Sigmoid colon (tissue), 6 donors: ENCODE measurements at regions not wholly inside any gene's neighbourhood (a gene's known extent, or its start where the extent isn't known, plus 50 kb on each side); places are given as distances from the start of the nearest gene placed in this dataset.

Experiments used
- DNase-seq: peaks from one replicate; pipeline ENCODE4 v3.0.0-alpha.2; 2019
- H3K27ac ChIP-seq, 4 donors: fragments of 200-600 bp; sonication (generic); one replicate each; pipeline ENCODE4 v1.5.1; 2016 to 2019; ENCODE audit warnings: mild to moderate bottlenecking in 1 of 4
- H3K27me3 ChIP-seq, 3 donors: fragments of 200-600 bp; sonication (generic); one replicate each; pipeline ENCODE4 v1.5.1; 2019; ENCODE audit warnings: mild to moderate bottlenecking in 1 of 3
- H3K36me3 ChIP-seq, 4 donors: fragments of 200-600 bp; sonication (generic); one replicate each; pipeline ENCODE4 v1.5.1; 2016 to 2019
- H3K4me1 ChIP-seq, 4 donors: fragments of 200-600 bp; sonication (generic); one replicate each; pipeline ENCODE4 v1.5.1; 2017 to 2019
- H3K4me3 ChIP-seq, 4 donors: fragments of 200-600 bp; sonication (generic); one replicate each; pipeline ENCODE4 v1.5.1; 2017 to 2019; ENCODE audit warnings: mild to moderate bottlenecking in 2 of 4, moderate library complexity in 1 of 4
- H3K9me3 ChIP-seq, 4 donors: fragments of 200-600 bp in 3 of 4; sonication (generic) in 3 of 4; one replicate each; pipeline versions ENCODE4 v1.5.1 to v1.6.1; 2013 to 2019
- CTCF ChIP-seq, 4 experiments: fragments of 450-650 bp in 3 of 4; fragments of 200-600 bp in 1 of 4; IDR thresholded peaks; one replicate each; pipeline ENCODE4 v1.5.1; 2016 to 2019; ENCODE audit warnings: antibody characterized with exemption in 4 of 4, mild to moderate bottlenecking in 3 of 4, moderate library complexity in 2 of 4
- EP300 ChIP-seq, 4 donors: sonication (generic); formaldehyde crosslinking; IDR thresholded peaks; one replicate each; pipeline ENCODE4 v1.6.1; 2017; ENCODE audit warnings: antibody characterized with exemption in 4 of 4
- POLR2A ChIP-seq, 2 donors: fragments of 450-650 bp; IDR thresholded peaks; one replicate each; pipeline ENCODE4 v1.6.1; 2016; ENCODE audit warnings: antibody characterized with exemption in 2 of 2, mild to moderate bottlenecking in 2 of 2, moderate library complexity in 2 of 2
- POLR2AphosphoS5 ChIP-seq, 4 donors: sonication (generic); formaldehyde crosslinking; IDR thresholded peaks; one replicate each; pipeline ENCODE4 v1.6.1; 2017; ENCODE audit warnings: antibody characterized with exemption in 4 of 4
- WGBS, 2 donors: extraction: QIAGEN DNeasy Blood & Tissue Kit; methylation state at CpG; one replicate each; pipeline ENCODE4 v1.1.7; 2013; 5-methylcytosine and 5-hydroxymethylcytosine counted together
- intact Hi-C: fragments of 100-400 bp; cut with DNase I; formaldehyde crosslinking; loops from one replicate; pipeline ENCODE4 v1.15.1; 2023
- donor health status: healthy with polysubstance abuse.
- donor health status: healthy.

- Histone ChIP-seq H3K36me3 (no peaks in the 10 kb centered on the region), H3K9me3 (no peaks in the 10 kb centered on the region), H3K27me3 (no peaks in the 10 kb centered on the region), H3K27ac (no peak overlapping the region), H3K4me3 (no peak overlapping the region), H3K4me1 (peaks cover 0 to 11% (median 4%) of the 10 kb centered on the region in 4 donors)
- intact Hi-C loops: no loop called here
- TF ChIP-seq POLR2A (IDR thresholded peaks at IDR 0.05) (no peak), CTCF (IDR thresholded peaks at IDR 0.05) (no peak), POLR2AphosphoS5 (IDR thresholded peaks at IDR 0.05) (no peak), EP300 (IDR thresholded peaks at IDR 0.05) (no peak)
- DNase-seq: no peak
- WGBS, 2 donors: 56 to 62% methylated on average over 3 of the region's 3 CpGs
Observed at GRCh38 chr15:81516461-81516860, 142.4 kb upstream of the TMC3 start.

GRCh38 chr15:81516012-81516411, 142.0 kb upstream of the TMC3 start:
- Histone ChIP-seq H3K27me3 (no peaks in the 10 kb centered on the region), H3K9me3 (no peaks in the 10 kb centered on the region)
- intact Hi-C loops: no loop called here

GRCh38 chr15:81514725-81515124, 140.7 kb upstream of the TMC3 start:
- TF ChIP-seq POLR2AphosphoS5 (IDR thresholded peaks at IDR 0.05): no peak
- no peak for TF ChIP-seq CTCF (IDR thresholded peaks at IDR 0.05)
- TF ChIP-seq POLR2A (IDR thresholded peaks at IDR 0.05): no peak
- no peak for TF ChIP-seq EP300 (IDR thresholded peaks at IDR 0.05)
- peaks cover 0 to 20% (median 7%) of the 10 kb centered on the region in 4 donors for H3K4me1 ChIP-seq
- intact Hi-C loops: no loop called here
- H3K9me3 ChIP-seq: no peaks in the 10 kb centered on the region
- no peaks in the 10 kb centered on the region for H3K36me3 ChIP-seq
- DNase-seq: no peak
- no peaks in the 10 kb centered on the region for H3K27me3 ChIP-seq
- no peak overlapping the region for H3K27ac ChIP-seq
- H3K4me3 ChIP-seq: no peak overlapping the region
- WGBS, 2 donors: 84 to 90% methylated on average over 1 of the region's 1 CpG

More at GRCh38 chr15:81516012-81516411, 142.0 kb upstream of the TMC3 start:
- Histone ChIP-seq H3K36me3 (no peaks in the 10 kb centered on the region), H3K4me3 (no peak overlapping the region), H3K27ac (no peak overlapping the region), H3K4me1 (peaks cover 0 to 16% (median 4%) of the 10 kb centered on the region in 4 donors)
- no peak for DNase-seq
- TF ChIP-seq POLR2A (IDR thresholded peaks at IDR 0.05): no peak
- TF ChIP-seq EP300 (IDR thresholded peaks at IDR 0.05): no peak
- no peak for TF ChIP-seq CTCF (IDR thresholded peaks at IDR 0.05)
- no peak for TF ChIP-seq POLR2AphosphoS5 (IDR thresholded peaks at IDR 0.05)

- intact Hi-C loops: no loop called here
- H3K27me3 ChIP-seq: no peaks in the 10 kb centered on the region
- no peak for DNase-seq
- peaks cover 0 to 12% (median 5%) of the 10 kb centered on the region in 4 donors for H3K4me1 ChIP-seq
- H3K9me3 ChIP-seq: no peaks in the 10 kb centered on the region
- H3K36me3 ChIP-seq: no peaks in the 10 kb centered on the region
- H3K27ac ChIP-seq: no peak overlapping the region
- 49 to 60% methylated on average over 3 of the region's 3 CpGs for WGBS, 2 donors
- no peak overlapping the region for H3K4me3 ChIP-seq
- no peak for TF ChIP-seq POLR2A (IDR thresholded peaks at IDR 0.05)
- no peak for TF ChIP-seq CTCF (IDR thresholded peaks at IDR 0.05)
- no peak for TF ChIP-seq POLR2AphosphoS5 (IDR thresholded peaks at IDR 0.05)
- no peak for TF ChIP-seq EP300 (IDR thresholded peaks at IDR 0.05)
Observed at GRCh38 chr15:81511138-81511537, 137.1 kb upstream of the TMC3 start.

- intact Hi-C loops: no loop called here
- H3K4me3 ChIP-seq: no peak overlapping the region
- H3K27ac ChIP-seq: no peak overlapping the region
- DNase-seq: no peak
- WGBS, 2 donors: 64 to 79% methylated on average over 3 of the region's 3 CpGs
- peaks cover 0 to 9% (median 3%) of the 10 kb centered on the region in 4 donors for H3K4me1 ChIP-seq
- H3K36me3 ChIP-seq: no peaks in the 10 kb centered on the region
- H3K27me3 ChIP-seq: no peaks in the 10 kb centered on the region
- TF ChIP-seq EP300 (IDR thresholded peaks at IDR 0.05) (no peak), POLR2A (IDR thresholded peaks at IDR 0.05) (no peak), POLR2AphosphoS5 (IDR thresholded peaks at IDR 0.05) (no peak), CTCF (IDR thresholded peaks at IDR 0.05) (no peak)
- no peaks in the 10 kb centered on the region for H3K9me3 ChIP-seq
Observed at GRCh38 chr15:81507831-81508230, 133.8 kb upstream of the TMC3 start.
